ENCODE measurements at regions not wholly inside any gene's neighbourhood (a gene's known extent, or its start where the extent isn't known, plus 50 kb on each side); places are given as distances from the start of the nearest gene placed in this dataset.

GRCh38 chr21:43284238-43284637, 115.4 kb downstream of the CRYAA start:
- WGBS, 2 experiments (ENCODE audit: extremely low coverage in 1 of 2, insufficient coverage in 1 of 2, insufficient read length in 1 of 2, insufficient replicate concordance in 2 of 2, low coverage in 1 of 2, low lambda C conversion rate in 2 of 2, missing lambda C conversion rate in 1 of 2), result 90% methylated on average over 1 of the region's 1 CpG; no CpG with 5 or more reads in 1 of the 2 experiments
- H3K79me1 ChIP-seq (ENCODE audit: low read depth, low read length), result no peaks in the 10 kb centered on the region
- TF ChIP-seq POU5F1 (IDR thresholded peaks at IDR 0.05; ENCODE audit: low read depth, low read length) (no peak), JUN (IDR thresholded peaks at IDR 0.05; ENCODE audit: low read depth, low read length) (no peak), RXRA (IDR thresholded peaks at IDR 0.05; ENCODE audit: insufficient read depth, low read depth, low read length) (no peak), YY1 (IDR thresholded peaks at IDR 0.05; ENCODE audit: low read depth, low read length) (no peak), CTCF (IDR thresholded peaks at IDR 0.05; ENCODE audit: control extremely low read depth in 1 of 3, insufficient read depth in 1 of 3, low read depth in 1 of 3, low read length in 3 of 3) (no peak), EP300 (IDR thresholded peaks at IDR 0.05; ENCODE audit: borderline replicate concordance in 1 of 2, low read depth in 2 of 2, low read length in 2 of 2) (no peak), RBBP5 (IDR thresholded peaks at IDR 0.05; ENCODE audit: borderline replicate concordance, low read depth, low read length) (no peak), SIN3A (conservative IDR thresholded peaks at IDR 0.05 in 1 of 2, IDR thresholded peaks at IDR 0.05 in 1 of 2; ENCODE audit: low read depth in 1 of 2, low read length in 2 of 2) (no peak), CEBPB (IDR thresholded peaks at IDR 0.05; ENCODE audit: low read depth, low read length) (no peak), SUZ12 (IDR thresholded peaks at IDR 0.05; ENCODE audit: low read length) (no peak)
- H2AFZ ChIP-seq (ENCODE audit: low read length), result no peak overlapping the region
- no peak overlapping the region for H4K5ac ChIP-seq (ENCODE audit: insufficient read length, low read depth, low read length)
- CTCF ChIA-PET (ENCODE audit: partially characterized antibody), result no interaction called here
- no peak overlapping the region for H3K18ac ChIP-seq (ENCODE audit: extremely low read depth, low read length)
- no peak overlapping the region for H4K91ac ChIP-seq (replicated peaks; ENCODE audit: insufficient read length, low read length)
- H2BK15ac ChIP-seq (ENCODE audit: low read length), result no peak overlapping the region
- H4K8ac ChIP-seq (ENCODE audit: extremely low read depth, insufficient read depth, low read length), result no peak overlapping the region
- H3K56ac ChIP-seq (replicated peaks; ENCODE audit: insufficient read length, low read depth, low read length), result peak overlapping the region; percentile 95
- no peak overlapping the region for H3K4me2 ChIP-seq (ENCODE audit: insufficient read depth in 1 of 2, low read depth in 2 of 2, low read length in 2 of 2)
- no peak for DNase-seq (ENCODE audit: low read depth in 1 of 2, low spot score in 2 of 2)
- FAIRE-seq, result no peak
- no peak overlapping the region for H3K27ac ChIP-seq (ENCODE audit: low read depth, low read length)
- no peak overlapping the region for H2BK5ac ChIP-seq (ENCODE audit: low read depth, low read length)
- H3K36me3 ChIP-seq (ENCODE audit: control insufficient read depth in 2 of 4, insufficient read depth in 4 of 4, low read length in 3 of 4), result no peaks in the 10 kb centered on the region
- H3K4me1 ChIP-seq (replicated peaks in 1 of 4; ENCODE audit: control insufficient read depth in 3 of 4, insufficient read depth in 4 of 4, low read length in 3 of 4), result peaks cover 0 to 4% (median 0%) of the 10 kb centered on the region in 4 experiments; a peak in 1 of 7 replicates
- H2AK5ac ChIP-seq (ENCODE audit: low read depth, low read length), result no peak overlapping the region
- no peaks in the 10 kb centered on the region for H4K20me1 ChIP-seq (replicated peaks in 1 of 2; ENCODE audit: control insufficient read depth in 1 of 2, insufficient read depth in 2 of 2, low read length in 2 of 2)
- H2BK120ac ChIP-seq (replicated peaks; ENCODE audit: low read depth, low read length), result no peak overlapping the region
- H3K27me3 ChIP-seq (replicated peaks in 1 of 4; ENCODE audit: control insufficient read depth in 3 of 4, extremely low read depth in 1 of 4, insufficient read depth in 3 of 4, low read length in 3 of 4), result no peaks in the 10 kb centered on the region
- no peak overlapping the region for H3K4me3 ChIP-seq (ENCODE audit: extremely low read depth in 1 of 4, insufficient read depth in 2 of 4, low read depth in 3 of 4, low read length in 4 of 4)
- H3K23ac ChIP-seq (ENCODE audit: insufficient read length), result no peak overlapping the region
- H3K9ac ChIP-seq (replicated peaks in 1 of 4; ENCODE audit: extremely low read depth in 1 of 4, low read depth in 3 of 4, low read length in 3 of 4), result no peak overlapping the region
- no peaks in the 10 kb centered on the region for H3K79me2 ChIP-seq (ENCODE audit: control insufficient read depth in 1 of 2, insufficient read depth in 2 of 2, low read length in 2 of 2)
- no peak overlapping the region for H3K4ac ChIP-seq (replicated peaks; ENCODE audit: insufficient read length, low read depth, low read length)
- H2BK12ac ChIP-seq (ENCODE audit: low read depth, low read length), result no peak overlapping the region
- H2BK20ac ChIP-seq (ENCODE audit: low read length), result no peak overlapping the region
- no peaks in the 10 kb centered on the region for H3K9me3 ChIP-seq (ENCODE audit: insufficient read depth in 2 of 2, low read depth in 1 of 2, low read length in 1 of 2)
- peaks cover 10% of the 10 kb centered on the region; the same call in 1 of the 2 replicates for H3K23me2 ChIP-seq (ENCODE audit: low read depth, low read length)
- H3K14ac ChIP-seq (ENCODE audit: insufficient read length), result no peak overlapping the region
- POLR2A ChIA-PET (ENCODE audit: partially characterized antibody), result no interaction called here

Measured in H1 (cell line).